ENCODE measurements at regions not wholly inside any gene's neighbourhood (a gene's known extent, or its start where the extent isn't known, plus 50 kb on each side); places are given as distances from the start of the nearest gene placed in this dataset.

DNA sequence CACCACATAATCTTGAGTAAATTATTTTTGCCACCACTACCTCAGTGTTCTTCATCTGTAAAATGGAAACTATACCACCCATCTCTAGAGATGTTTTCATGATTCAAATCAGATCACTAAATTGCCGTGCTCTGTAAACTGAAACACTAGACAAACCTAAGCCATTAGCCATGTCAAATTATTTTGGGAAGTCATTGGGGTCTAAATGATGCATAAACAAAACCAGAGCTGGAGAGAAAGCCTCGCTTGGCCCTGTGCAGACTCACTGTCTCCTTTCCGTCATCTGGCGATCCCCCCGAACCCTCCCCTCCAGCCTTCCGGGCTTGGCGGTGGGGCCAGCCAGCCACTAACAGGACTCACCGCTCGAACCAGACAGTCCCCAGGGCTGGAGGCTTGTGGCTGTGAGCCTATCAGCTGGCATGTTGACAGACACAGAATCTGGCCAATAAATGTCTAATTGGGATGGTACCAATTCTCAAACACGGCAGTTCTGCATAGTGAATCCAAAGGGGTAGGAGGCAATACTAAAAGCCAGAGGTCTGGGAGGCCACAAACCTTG, 256.5 kb downstream of the SEC61B start:
- TF ChIP-seq, protein P1, sequence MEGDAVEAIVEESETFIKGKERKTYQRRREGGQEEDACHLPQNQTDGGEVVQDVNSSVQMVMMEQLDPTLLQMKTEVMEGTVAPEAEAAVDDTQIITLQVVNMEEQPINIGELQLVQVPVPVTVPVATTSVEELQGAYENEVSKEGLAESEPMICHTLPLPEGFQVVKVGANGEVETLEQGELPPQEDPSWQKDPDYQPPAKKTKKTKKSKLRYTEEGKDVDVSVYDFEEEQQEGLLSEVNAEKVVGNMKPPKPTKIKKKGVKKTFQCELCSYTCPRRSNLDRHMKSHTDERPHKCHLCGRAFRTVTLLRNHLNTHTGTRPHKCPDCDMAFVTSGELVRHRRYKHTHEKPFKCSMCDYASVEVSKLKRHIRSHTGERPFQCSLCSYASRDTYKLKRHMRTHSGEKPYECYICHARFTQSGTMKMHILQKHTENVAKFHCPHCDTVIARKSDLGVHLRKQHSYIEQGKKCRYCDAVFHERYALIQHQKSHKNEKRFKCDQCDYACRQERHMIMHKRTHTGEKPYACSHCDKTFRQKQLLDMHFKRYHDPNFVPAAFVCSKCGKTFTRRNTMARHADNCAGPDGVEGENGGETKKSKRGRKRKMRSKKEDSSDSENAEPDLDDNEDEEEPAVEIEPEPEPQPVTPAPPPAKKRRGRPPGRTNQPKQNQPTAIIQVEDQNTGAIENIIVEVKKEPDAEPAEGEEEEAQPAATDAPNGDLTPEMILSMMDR (conservative IDR thresholded peaks at IDR 0.05; ENCODE audit: control insufficient read depth, insufficient read depth, low read depth, low read length) = no peak
- DNase-seq (ENCODE audit: low read depth) = no peak
- H3K4me3 ChIP-seq (ENCODE audit: control insufficient read depth, low read depth, low read length) = no peak overlapping the region

DNA sequence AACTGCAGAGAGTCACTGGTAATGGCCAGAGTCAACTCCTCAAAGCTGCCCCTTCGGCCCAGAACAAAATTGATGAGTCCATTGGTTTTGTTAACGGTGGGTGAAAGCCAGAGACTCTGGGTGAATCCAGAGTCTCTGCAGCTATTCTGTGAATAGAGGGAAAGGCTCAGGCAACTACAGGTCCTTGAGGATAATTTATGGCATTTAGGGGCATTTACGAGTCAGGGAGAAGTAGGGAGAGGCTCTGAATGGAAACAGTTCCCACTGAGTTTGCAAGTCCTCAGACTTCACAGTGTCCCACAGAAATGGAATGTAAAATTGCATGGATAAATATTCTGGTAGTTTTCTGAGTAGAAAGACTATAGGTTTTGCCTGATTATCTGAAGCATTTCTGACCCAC, 257.8 kb downstream of the SEC61B start:
- TF ChIP-seq, protein P1 (conservative IDR thresholded peaks at IDR 0.05; ENCODE audit: control insufficient read depth, insufficient read depth, low read depth, low read length) = no peak
- no peak for DNase-seq (ENCODE audit: low read depth)
- no peak overlapping the region for H3K4me3 ChIP-seq (ENCODE audit: control insufficient read depth, low read depth, low read length)

DNA sequence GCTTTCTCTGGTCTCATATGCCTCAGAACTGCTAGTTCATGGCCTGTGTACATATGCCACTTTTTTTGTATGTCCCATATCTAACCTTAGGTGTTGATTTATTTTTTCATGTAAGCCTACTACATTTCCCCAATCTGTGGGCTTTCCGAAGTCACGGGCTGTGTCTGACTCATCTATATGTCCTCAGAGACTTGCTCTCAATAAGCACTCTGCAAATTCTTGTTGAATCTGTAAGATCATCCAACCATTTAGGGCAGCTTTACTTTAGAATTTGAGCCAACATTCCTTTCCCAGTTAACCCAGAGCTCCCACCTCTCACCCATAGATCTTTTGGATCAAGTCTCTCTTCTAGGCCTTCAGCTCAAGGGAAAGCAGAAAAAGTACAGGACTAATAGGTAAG, 263.4 kb downstream of the SEC61B start:
- DNase-seq (ENCODE audit: low read depth) = peak; percentile 86
- H3K4me3 ChIP-seq (ENCODE audit: control insufficient read depth, low read depth, low read length) = no peak overlapping the region
- TF ChIP-seq, protein P1 (conservative IDR thresholded peaks at IDR 0.05; ENCODE audit: control insufficient read depth, insufficient read depth, low read depth, low read length) = no peak

DNA sequence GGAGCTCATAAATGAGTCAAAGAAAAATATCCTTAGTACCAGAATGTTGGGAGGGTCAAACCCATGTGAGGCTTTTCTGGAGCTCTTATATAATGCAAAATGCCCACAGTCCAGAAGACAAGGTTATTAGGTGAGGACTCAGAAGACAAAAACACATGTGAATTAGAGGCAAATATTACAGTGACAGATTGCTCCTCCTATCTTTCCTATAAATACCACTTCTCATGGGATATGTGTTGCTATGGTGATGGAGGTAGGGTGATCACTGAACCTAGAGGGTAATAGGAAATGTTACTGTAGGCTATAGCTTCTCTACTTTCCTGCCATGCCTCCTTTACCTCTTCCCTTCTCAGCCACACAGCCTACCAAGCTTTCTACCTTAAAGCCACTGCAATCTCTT, 264.6 kb downstream of the SEC61B start:
- TF ChIP-seq, protein P1 (conservative IDR thresholded peaks at IDR 0.05; ENCODE audit: control insufficient read depth, insufficient read depth, low read depth, low read length) = no peak
- H3K4me3 ChIP-seq (ENCODE audit: control insufficient read depth, low read depth, low read length) = no peak overlapping the region
- no peak for DNase-seq (ENCODE audit: low read depth)

DNA sequence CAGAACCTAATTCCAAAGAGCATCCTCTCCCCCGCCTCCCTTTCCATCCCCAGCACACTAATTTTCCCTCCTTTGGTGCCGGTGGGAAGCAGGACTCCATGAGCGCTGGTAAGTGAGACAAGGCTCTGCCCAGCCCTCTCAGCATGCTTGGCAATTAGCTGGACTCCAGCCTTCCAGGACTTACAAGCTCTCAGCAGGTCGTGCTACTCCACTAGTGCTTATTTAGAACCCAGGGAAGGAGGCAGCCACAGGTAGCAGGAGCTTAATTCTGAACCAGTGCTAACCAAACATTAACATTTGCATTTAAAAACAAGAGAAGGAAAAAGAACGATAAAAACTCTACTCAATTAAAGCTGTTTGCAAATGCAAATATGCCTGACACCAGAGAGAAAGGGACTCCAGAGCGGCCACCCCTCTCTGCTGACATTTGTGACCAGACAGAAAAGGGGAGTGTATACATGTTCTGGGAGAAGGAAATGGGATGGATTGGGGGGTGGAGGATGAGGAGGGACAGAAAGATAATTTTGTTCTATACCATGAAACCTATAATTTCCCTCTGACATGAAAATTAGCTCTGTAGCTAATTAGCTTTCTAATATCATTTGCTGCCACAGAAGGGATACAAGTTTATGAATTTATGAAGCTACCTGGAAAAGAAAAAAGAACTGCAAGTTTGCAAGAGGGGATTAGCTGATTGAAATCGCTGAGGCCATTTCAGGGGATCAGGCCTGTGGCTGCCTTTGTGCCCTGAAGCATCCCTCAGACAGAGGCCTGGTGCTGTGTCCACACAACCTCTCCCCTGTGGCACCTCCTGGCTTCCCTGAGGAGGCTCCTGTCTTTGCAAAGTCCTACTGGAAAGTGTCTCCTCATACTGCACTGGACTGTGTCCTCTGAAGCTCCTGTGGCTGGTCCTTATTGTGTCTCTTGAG, 266.3 kb downstream of the SEC61B start:
- H3K4me3 ChIP-seq (ENCODE audit: control insufficient read depth, low read depth, low read length) = no peak overlapping the region
- TF ChIP-seq, protein P1 (conservative IDR thresholded peaks at IDR 0.05; ENCODE audit: control insufficient read depth, insufficient read depth, low read depth, low read length) = no peak
- no peak for DNase-seq (ENCODE audit: low read depth)

DNA sequence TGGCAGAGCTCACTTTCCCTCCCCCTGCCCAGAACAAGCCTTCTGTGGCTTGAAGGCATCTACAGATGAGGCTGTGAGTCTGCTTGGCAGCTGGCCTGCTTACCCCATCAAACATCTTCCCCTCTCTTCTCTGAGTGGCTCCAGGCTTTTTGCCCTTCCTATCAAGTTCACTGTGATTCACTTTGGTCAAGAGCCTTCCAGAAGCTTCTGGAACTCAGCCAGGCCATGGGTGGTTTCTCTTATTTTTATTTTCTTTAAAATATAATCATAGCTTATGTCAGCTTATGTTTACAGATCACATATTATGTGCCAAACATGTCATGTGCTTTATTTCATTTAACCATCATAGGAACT, 267.0 kb downstream of the SEC61B start:
- TF ChIP-seq, protein P1 (conservative IDR thresholded peaks at IDR 0.05; ENCODE audit: control insufficient read depth, insufficient read depth, low read depth, low read length) = no peak
- DNase-seq (ENCODE audit: low read depth) = peak; percentile 92
- H3K4me3 ChIP-seq (ENCODE audit: control insufficient read depth, low read depth, low read length) = no peak overlapping the region
